IMR-90 (cell line): ENCODE measurements at regions not wholly inside any gene's neighbourhood (a gene's known extent, or its start where the extent isn't known, plus 50 kb on each side); places are given as distances from the start of the nearest gene placed in this dataset.

Source experiments
- ATAC-seq: fragments of 200-7000 bp; cut with Tn5 transposase; 2 replicates; pipeline ENCODE4 v1.9.1; 2020; ENCODE audit warnings: low read depth, mild to moderate bottlenecking, moderate library complexity
- BruUV-seq: library from RNA; stranded (reverse); fragments of 400-500 nt; replicated peaks from 2 replicates; lab custom pipeline; 2021; lab: Mats Ljungman, UMichigan
- CTCF ChIA-PET: fragments of 300-600 bp; formaldehyde crosslinking; extraction: SDS; loops from one replicate; lab custom pipeline; 2021; ENCODE audit warnings: antibody characterized with exemption; lab: Yijun Ruan, JAX
- POLR2A ChIA-PET: fragments of 300-600 bp; sonication (Branson Sonifier 250); formaldehyde crosslinking; loops from one replicate; lab custom pipeline; 2022; ENCODE audit warnings: antibody characterized with exemption; ENCODE audit not compliant: unreplicated experiment; lab: Charles Lee
- DNase-seq: peaks from one replicate; pipeline ENCODE4 v3.0.0; 2013
- H2AFZ ChIP-seq: replicated peaks from 2 replicates; pipeline ENCODE3; 2013; ENCODE audit warnings: low read length, mild to moderate bottlenecking; ENCODE audit not compliant: poor library complexity
- H2AK5ac ChIP-seq: 2 replicates; pipeline ENCODE4 v1.6.1; 2013; ENCODE audit warnings: low read depth, low read length, inconsistent platforms
- H2AK9ac ChIP-seq: replicated peaks from 2 replicates; pipeline ENCODE3; 2013; ENCODE audit warnings: mild to moderate bottlenecking, low read depth, low read length, moderate library complexity; ENCODE audit not compliant: poor library complexity
- H2BK120ac ChIP-seq: 2 replicates; pipeline ENCODE4 v1.6.1; 2013; ENCODE audit warnings: low read depth, low read length, inconsistent platforms
- H2BK15ac ChIP-seq: 3 replicates; pipeline ENCODE4 v1.6.1; 2013; ENCODE audit warnings: low read depth, low read length, inconsistent platforms
- H2BK20ac ChIP-seq: 2 replicates; pipeline ENCODE4 v1.6.1; 2013; ENCODE audit warnings: low read depth, mild to moderate bottlenecking, inconsistent platforms, low read length, moderate library complexity
- H2BK5ac ChIP-seq: 2 replicates; pipeline ENCODE4 v1.6.1; 2013; ENCODE audit warnings: mild to moderate bottlenecking, low read depth, low read length, inconsistent platforms; ENCODE audit not compliant: poor library complexity, severe bottlenecking
- H3K14ac ChIP-seq: replicated peaks from 2 replicates; pipeline ENCODE4 v1.6.1; 2013; ENCODE audit warnings: low read depth, low read length, inconsistent platforms
- H3K18ac ChIP-seq: 2 replicates; pipeline ENCODE4 v1.6.1; 2013; ENCODE audit warnings: low read depth, low read length, control low read depth
- H3K23ac ChIP-seq: 2 replicates; pipeline ENCODE4 v1.6.1; 2013; ENCODE audit warnings: low read depth, low read length, inconsistent platforms
- H3K27ac ChIP-seq: 2 replicates; pipeline ENCODE4 v1.5.1; 2013; ENCODE audit warnings: mild to moderate bottlenecking, control low read depth, low read length; ENCODE audit not compliant: insufficient read depth
- H3K27me3 ChIP-seq: 2 replicates; pipeline ENCODE4 v1.6.1; 2013; ENCODE audit warnings: low read length; ENCODE audit not compliant: control insufficient read depth, insufficient read depth
- H3K36me3 ChIP-seq: 2 replicates; pipeline ENCODE4 v1.6.1; 2013; ENCODE audit warnings: low read length, mixed read lengths; ENCODE audit not compliant: control insufficient read depth, insufficient read depth
- H3K4ac ChIP-seq: 2 replicates; pipeline ENCODE4 v1.6.1; 2013; ENCODE audit warnings: low read depth, low read length, inconsistent platforms
- H3K4me1 ChIP-seq: 2 replicates; pipeline ENCODE4 v1.6.1; 2013; ENCODE audit warnings: low read length, mixed read lengths; ENCODE audit not compliant: control insufficient read depth, insufficient read depth
- H3K4me2 ChIP-seq: 2 replicates; pipeline ENCODE4 v1.6.1; 2013; ENCODE audit warnings: low read depth, mild to moderate bottlenecking, control low read depth, low read length, moderate library complexity
- H3K4me3 ChIP-seq: 2 replicates; pipeline ENCODE4 v1.5.1; 2013; ENCODE audit warnings: low read depth, mild to moderate bottlenecking, control low read depth, low read length, moderate library complexity; ENCODE audit not compliant: insufficient read depth
- H3K56ac ChIP-seq: 2 replicates; pipeline ENCODE4 v1.6.1; 2013; ENCODE audit warnings: low read length, inconsistent platforms; ENCODE audit not compliant: insufficient read depth; ENCODE audit errors: extremely low read depth
- H3K79me1 ChIP-seq, 2 experiments: 2 replicates each; pipeline ENCODE4 v1.6.1; 2013; ENCODE audit warnings: low read length in 2 of 2, inconsistent platforms in 1 of 2, low read depth in 1 of 2
- H3K9ac ChIP-seq: 2 replicates; pipeline ENCODE4 v1.6.1; 2013; ENCODE audit warnings: low read depth, low read length, control low read depth
- H3K9me1 ChIP-seq: 2 replicates; pipeline ENCODE4 v1.6.1; 2013; ENCODE audit warnings: low read length, inconsistent platforms; ENCODE audit not compliant: insufficient read depth
- H3K9me3 ChIP-seq: 2 replicates; pipeline ENCODE4 v1.6.1; 2013; ENCODE audit warnings: low read length; ENCODE audit not compliant: control insufficient read depth, insufficient read depth
- H4K20me1 ChIP-seq: 2 replicates; pipeline ENCODE4 v1.6.1; 2013; ENCODE audit warnings: low read length, inconsistent platforms; ENCODE audit not compliant: insufficient read depth
- H4K5ac ChIP-seq: 2 replicates; pipeline ENCODE4 v1.6.1; 2013; ENCODE audit warnings: mild to moderate bottlenecking, low read depth, low read length, control low read depth
- H4K8ac ChIP-seq, 2 experiments: 2 replicates each; pipeline ENCODE4 v1.6.1; 2013; ENCODE audit warnings: low read depth in 2 of 2, low read length in 2 of 2, control low read depth in 1 of 2, inconsistent platforms in 1 of 2
- H4K91ac ChIP-seq: 2 replicates; pipeline ENCODE4 v1.6.1; 2013; ENCODE audit warnings: low read depth, low read length, inconsistent platforms; ENCODE audit not compliant: insufficient read depth
- CEBPB ChIP-seq: IDR thresholded peaks from 2 replicates; pipeline ENCODE4 v1.6.1; 2012; ENCODE audit warnings: low read depth, low read length, improper control_type of control experiment
- CTCF ChIP-seq: conservative IDR thresholded peaks from 2 replicates; pipeline ENCODE4 v1.5.1; 2012; ENCODE audit warnings: mild to moderate bottlenecking, low read depth, low read length, improper control_type of control experiment
- ELK1 ChIP-seq: fragments of 150-350 bp; IDR thresholded peaks from 2 replicates; pipeline ENCODE4 v1.6.1; 2016; ENCODE audit warnings: low read depth, mild to moderate bottlenecking, low read length, moderate library complexity, borderline replicate concordance
- FOS ChIP-seq: fragments of 150-350 bp; IDR thresholded peaks from 2 replicates; pipeline ENCODE4 v1.6.1; 2016; ENCODE audit warnings: low read depth, low read length
- MAFK ChIP-seq: IDR thresholded peaks from 2 replicates; pipeline ENCODE4 v1.6.1; 2012; ENCODE audit warnings: low read depth, low read length, improper control_type of control experiment
- POLR2A ChIP-seq: IDR thresholded peaks from 2 replicates; pipeline ENCODE4 v1.6.1; 2012; ENCODE audit warnings: mild to moderate bottlenecking, low read depth, low read length
- RAD21 ChIP-seq: IDR thresholded peaks from 2 replicates; pipeline ENCODE4 v1.6.1; 2012; ENCODE audit warnings: low read length, improper control_type of control experiment
- USF2 ChIP-seq: fragments of 150-350 bp; IDR thresholded peaks from 2 replicates; pipeline ENCODE4 v1.6.1; 2017; ENCODE audit warnings: mild to moderate bottlenecking, antibody characterized with exemption, low read length, low read depth
- WGBS, 2 experiments: methylation state at CpG; one replicate each; pipeline versions ENCODE4 v1.1.5 to v1.1.7; 2013; ENCODE audit warnings: missing lambda C conversion rate in 2 of 2; ENCODE audit not compliant: insufficient read length in 1 of 2; ENCODE audit errors: extremely low coverage in 2 of 2; 5-methylcytosine and 5-hydroxymethylcytosine counted together
- dilution Hi-C: fragments of 300-500 bp; cut with HindIII; formaldehyde crosslinking; loops from one replicate; pipeline ENCODE4 v1.14.3; 2018; ENCODE audit warnings: low sequenced_read_pairs; ENCODE audit not compliant: unreplicated experiment
- in situ Hi-C: fragments of 300-500 bp; cut with MboI; formaldehyde crosslinking; loops from 3 replicates; pipeline ENCODE4 v1.14.3; 2019; ENCODE audit warnings: low sequenced_read_pairs, inconsistent platforms, mixed read lengths
- intact Hi-C: fragments of 100-400 bp; cut with micrococcal nuclease; formaldehyde crosslinking; loops from 2 replicates; pipeline ENCODE4 v1.10.0; 2022

GRCh38 chr9:7227951-7228350 lies 470.2 kb downstream of the KDM4C start:
- Histone ChIP-seq H2AK5ac (no peak overlapping the region), H3K4me3 (no peak overlapping the region), H2BK5ac (no peak overlapping the region), H3K9ac (no peak overlapping the region), H2BK120ac (no peak overlapping the region), H3K4me2 (no peak overlapping the region), H3K27me3 (peaks cover 8% of the 10 kb centered on the region), H3K9me1 (no peaks in the 10 kb centered on the region), H3K14ac (no peak overlapping the region), H3K27ac (no peak overlapping the region), H4K20me1 (no peaks in the 10 kb centered on the region), H3K23ac (no peak overlapping the region), H3K79me1 (no peaks in the 10 kb centered on the region), H3K18ac (no peak overlapping the region), H2AK9ac (no peak overlapping the region), H4K91ac (no peak overlapping the region), H4K8ac (no peak overlapping the region), H2BK15ac (no peak overlapping the region), H3K36me3 (no peaks in the 10 kb centered on the region), H2AFZ (no peak overlapping the region), H3K56ac (no peak overlapping the region), H3K4me1 (no peaks in the 10 kb centered on the region), H4K5ac (no peak overlapping the region), H2BK20ac (no peak overlapping the region), H3K9me3 (no peaks in the 10 kb centered on the region), H3K4ac (no peak overlapping the region)
- intact Hi-C loops (no loop called here), in situ Hi-C loops (no loop called here), dilution Hi-C loops (no loop called here)
- ChIA-PET CTCF (interaction anchor here (1.1 kb wide), 1 partner anchor 175 kb away, joined by 3 read pairs; no protein-coding TSS in a partner anchor), POLR2A (no interaction called here)
- 76% methylated on average over 5 of the region's 8 CpGs; no CpG with 5 or more reads in 1 of the 2 experiments for WGBS, 2 experiments
- BruUV-seq, result no TSS peak
- no peak for ATAC-seq
- no peak for DNase-seq
- TF ChIP-seq RAD21, result no peak
- no peak for TF ChIP-seq USF2
- TF ChIP-seq ELK1, result no peak
- no peak for TF ChIP-seq POLR2A
- no peak for TF ChIP-seq FOS
- no peak for TF ChIP-seq CTCF
- no peak for TF ChIP-seq CEBPB
- no peak for TF ChIP-seq MAFK
